Adrenal gland (tissue), 5 donors: ENCODE measurements at regions not wholly inside any gene's neighbourhood (a gene's known extent, or its start where the extent isn't known, plus 50 kb on each side); places are given as distances from the start of the nearest gene placed in this dataset.

Source experiments
- POLR2A ChIP-seq, 2 donors: fragments of 450-650 bp; IDR thresholded peaks; one replicate each; pipeline ENCODE4 v1.6.1; 2017; ENCODE audit warnings: antibody characterized with exemption in 2 of 2, mild to moderate bottlenecking in 2 of 2, moderate library complexity in 1 of 2
- TF ChIP-seq, protein P1 (sequence below), 6 experiments: fragments of 450-650 bp in 4 of 6; fragments of 200-600 bp in 2 of 6; sonication (generic) in 1 of 6; IDR thresholded peaks; 1 replicate in 5 of 6; 2 replicates in 1 of 6; pipeline versions ENCODE4 v1.5.1 to v1.8.0; 2016 to 2021; ENCODE audit warnings: antibody characterized with exemption in 6 of 6, mild to moderate bottlenecking in 2 of 6, moderate library complexity in 1 of 6
- donor health status: DM: no; HTN: no; CAD: no.

GRCh38 chr18:71625556-71626090 is 918.5 kb downstream of the CBLN2 start:
- no peak for TF ChIP-seq POLR2A (IDR thresholded peaks at IDR 0.05)
- TF ChIP-seq, protein P1, sequence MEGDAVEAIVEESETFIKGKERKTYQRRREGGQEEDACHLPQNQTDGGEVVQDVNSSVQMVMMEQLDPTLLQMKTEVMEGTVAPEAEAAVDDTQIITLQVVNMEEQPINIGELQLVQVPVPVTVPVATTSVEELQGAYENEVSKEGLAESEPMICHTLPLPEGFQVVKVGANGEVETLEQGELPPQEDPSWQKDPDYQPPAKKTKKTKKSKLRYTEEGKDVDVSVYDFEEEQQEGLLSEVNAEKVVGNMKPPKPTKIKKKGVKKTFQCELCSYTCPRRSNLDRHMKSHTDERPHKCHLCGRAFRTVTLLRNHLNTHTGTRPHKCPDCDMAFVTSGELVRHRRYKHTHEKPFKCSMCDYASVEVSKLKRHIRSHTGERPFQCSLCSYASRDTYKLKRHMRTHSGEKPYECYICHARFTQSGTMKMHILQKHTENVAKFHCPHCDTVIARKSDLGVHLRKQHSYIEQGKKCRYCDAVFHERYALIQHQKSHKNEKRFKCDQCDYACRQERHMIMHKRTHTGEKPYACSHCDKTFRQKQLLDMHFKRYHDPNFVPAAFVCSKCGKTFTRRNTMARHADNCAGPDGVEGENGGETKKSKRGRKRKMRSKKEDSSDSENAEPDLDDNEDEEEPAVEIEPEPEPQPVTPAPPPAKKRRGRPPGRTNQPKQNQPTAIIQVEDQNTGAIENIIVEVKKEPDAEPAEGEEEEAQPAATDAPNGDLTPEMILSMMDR (IDR thresholded peaks at IDR 0.05), result no peak
